ENCODE measurements at regions not wholly inside any gene's neighbourhood (a gene's known extent, or its start where the extent isn't known, plus 50 kb on each side); places are given as distances from the start of the nearest gene placed in this dataset.

GRCh38 chr18:45399146-45399545 is 216.1 kb upstream of the SLC14A2 start:
- Histone ChIP-seq H3K36me3 (ENCODE audit: control insufficient read depth, insufficient read depth, low read length) (no peaks in the 10 kb centered on the region), H3K4me3 (replicated peaks; ENCODE audit: low read depth, low read length) (no peak overlapping the region), H3K27me3 (replicated peaks; ENCODE audit: control insufficient read depth, insufficient read depth, low read length) (no peaks in the 10 kb centered on the region)
- DNase-seq (ENCODE audit: extremely low read depth, insufficient read length), result no peak
- TF ChIP-seq CTCF (IDR thresholded peaks at IDR 0.05; ENCODE audit: insufficient read depth, low read length, poor library complexity, severe bottlenecking), result no peak

DNA sequence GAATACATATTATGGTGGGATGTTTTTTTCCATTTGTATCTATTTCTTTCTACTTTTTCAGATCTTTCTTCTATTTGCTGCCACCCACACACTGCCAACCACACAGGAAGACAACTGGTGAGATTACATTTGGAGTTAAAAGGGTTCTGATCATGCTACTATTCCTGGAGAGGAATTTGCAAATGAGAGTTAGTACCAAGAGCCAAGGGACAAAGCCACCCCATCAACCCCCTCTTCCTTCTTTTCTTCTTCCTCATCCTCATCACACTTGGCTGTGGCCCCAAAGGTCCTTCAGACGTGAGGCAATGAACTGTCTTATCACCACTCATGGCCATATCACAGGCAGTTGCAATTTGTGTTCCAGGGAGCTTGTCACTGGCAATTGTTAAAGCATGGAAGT is 215.6 kb upstream of the SLC14A2 start:
- DNase-seq (ENCODE audit: extremely low read depth, insufficient read length), result no peak
- H3K27me3 ChIP-seq (replicated peaks; ENCODE audit: control insufficient read depth, insufficient read depth, low read length), result no peaks in the 10 kb centered on the region
- H3K4me3 ChIP-seq (replicated peaks; ENCODE audit: low read depth, low read length), result no peak overlapping the region
- H3K36me3 ChIP-seq (ENCODE audit: control insufficient read depth, insufficient read depth, low read length), result no peaks in the 10 kb centered on the region
- no peak for TF ChIP-seq CTCF (IDR thresholded peaks at IDR 0.05; ENCODE audit: insufficient read depth, low read length, poor library complexity, severe bottlenecking)

DNA sequence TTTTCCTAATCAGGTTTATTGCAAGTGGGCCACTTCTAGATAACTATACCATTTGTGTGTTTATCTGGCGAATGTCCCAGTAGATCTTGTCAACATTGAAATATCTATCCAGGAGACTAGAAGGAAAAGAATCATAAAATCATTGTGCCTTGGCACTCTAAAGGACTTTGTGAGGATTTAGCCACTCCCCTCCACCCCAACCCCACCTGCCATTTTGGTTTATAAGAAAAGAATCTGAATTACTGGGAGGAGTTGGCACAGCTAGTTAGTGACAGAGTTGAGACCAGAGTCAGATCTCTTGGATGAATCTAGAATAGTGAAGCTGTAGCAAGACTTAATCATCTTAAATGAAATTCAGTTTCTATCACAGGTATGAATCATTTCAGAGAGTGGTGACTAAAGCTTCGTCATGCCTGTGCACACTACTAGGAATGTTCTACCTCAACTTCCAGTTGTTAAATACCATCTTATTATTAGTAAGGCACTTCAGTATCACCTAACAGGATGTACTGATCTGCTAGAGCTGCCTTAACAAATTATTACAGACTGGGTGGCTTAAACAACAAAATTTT is 212.7 kb upstream of the SLC14A2 start:
- Histone ChIP-seq H3K4me3 (replicated peaks; ENCODE audit: low read depth, low read length) (no peak overlapping the region), H3K36me3 (ENCODE audit: control insufficient read depth, insufficient read depth, low read length) (no peaks in the 10 kb centered on the region), H3K27me3 (replicated peaks; ENCODE audit: control insufficient read depth, insufficient read depth, low read length) (no peaks in the 10 kb centered on the region; the same call in 1 of the 2 replicates)
- DNase-seq (ENCODE audit: extremely low read depth, insufficient read length), result no peak
- TF ChIP-seq CTCF (IDR thresholded peaks at IDR 0.05; ENCODE audit: insufficient read depth, low read length, poor library complexity, severe bottlenecking), result no peak

- no peak for TF ChIP-seq CTCF (IDR thresholded peaks at IDR 0.05; ENCODE audit: insufficient read depth, low read length, poor library complexity, severe bottlenecking)
- DNase-seq (ENCODE audit: extremely low read depth, insufficient read length), result no peak
- Histone ChIP-seq H3K36me3 (ENCODE audit: control insufficient read depth, insufficient read depth, low read length) (no peaks in the 10 kb centered on the region), H3K27me3 (replicated peaks; ENCODE audit: control insufficient read depth, insufficient read depth, low read length) (no peaks in the 10 kb centered on the region; the same call in 1 of the 2 replicates), H3K4me3 (replicated peaks; ENCODE audit: low read depth, low read length) (no peak overlapping the region)
Measured at GRCh38 chr18:45403341-45404049, 211.8 kb upstream of the SLC14A2 start.

DNA sequence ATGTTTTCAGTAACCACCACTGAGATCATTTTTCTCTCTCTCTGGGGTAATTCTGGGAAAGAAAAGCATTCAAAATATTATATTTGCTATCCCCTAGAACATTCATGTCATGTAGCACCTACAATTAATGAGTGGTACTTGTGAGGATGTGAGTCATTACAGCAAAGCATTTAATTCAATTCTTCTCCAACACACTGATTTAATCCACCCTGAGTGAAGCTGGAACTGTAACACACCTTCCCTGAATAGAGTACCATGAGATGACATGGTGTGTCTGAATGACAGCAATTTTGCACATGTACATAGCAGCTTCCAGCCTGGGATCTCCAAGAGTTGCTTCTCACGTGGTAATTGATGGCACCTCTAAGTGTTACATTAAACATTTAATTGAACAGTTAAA is 207.1 kb upstream of the SLC14A2 start:
- TF ChIP-seq CTCF (IDR thresholded peaks at IDR 0.05; ENCODE audit: insufficient read depth, low read length, poor library complexity, severe bottlenecking), result no peak
- Histone ChIP-seq H3K4me3 (replicated peaks; ENCODE audit: low read depth, low read length) (no peak overlapping the region), H3K36me3 (ENCODE audit: control insufficient read depth, insufficient read depth, low read length) (no peaks in the 10 kb centered on the region), H3K27me3 (replicated peaks; ENCODE audit: control insufficient read depth, insufficient read depth, low read length) (peaks cover 2% of the 10 kb centered on the region; the same call in 1 of the 2 replicates)
- no peak for DNase-seq (ENCODE audit: extremely low read depth, insufficient read length)

Data from GM06990 (cell line).